Activated CD8-positive, alpha-beta memory T cell treated with anti-CD3 and anti-CD28 coated beads for 24 hours (primary cell): ENCODE measurements at regions not wholly inside any gene's neighbourhood (a gene's known extent, or its start where the extent isn't known, plus 50 kb on each side); places are given as distances from the start of the nearest gene placed in this dataset.

ENCODE experiments used
- DNase-seq: peaks from one replicate; pipeline ENCODE4 v3.0.0-alpha.2; 2020

- no peak for DNase-seq
These were observed 204.1 kb downstream of the BCL11B start for GRCh38 chr14:99067927-99068326.

- no peak for DNase-seq
These were observed 202.1 kb downstream of the BCL11B start for GRCh38 chr14:99069946-99070345.

DNA sequence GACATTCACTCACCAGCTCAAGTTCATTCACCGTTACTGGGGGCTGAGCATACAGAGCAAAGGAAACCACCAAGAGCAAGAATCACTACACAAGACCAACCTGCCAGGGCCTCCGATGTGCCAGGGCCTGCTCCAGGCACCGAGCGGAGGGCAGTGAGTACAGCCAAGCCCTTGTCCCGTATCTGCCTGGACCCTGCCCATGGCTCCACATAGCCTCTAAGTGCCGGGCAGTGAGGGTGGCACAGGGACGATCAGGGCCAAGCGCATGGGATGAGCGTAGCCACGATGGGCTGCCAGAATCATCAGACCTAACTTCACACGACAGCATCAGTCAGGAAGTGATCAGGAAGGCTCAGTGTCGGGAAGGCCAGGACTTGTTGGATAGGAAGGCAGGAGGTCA lies 199.6 kb downstream of the BCL11B start:
- no peak for DNase-seq

GRCh38 chr14:99072956-99073355 lies 199.0 kb downstream of the BCL11B start:
- DNase-seq = peak; percentile 38

DNA sequence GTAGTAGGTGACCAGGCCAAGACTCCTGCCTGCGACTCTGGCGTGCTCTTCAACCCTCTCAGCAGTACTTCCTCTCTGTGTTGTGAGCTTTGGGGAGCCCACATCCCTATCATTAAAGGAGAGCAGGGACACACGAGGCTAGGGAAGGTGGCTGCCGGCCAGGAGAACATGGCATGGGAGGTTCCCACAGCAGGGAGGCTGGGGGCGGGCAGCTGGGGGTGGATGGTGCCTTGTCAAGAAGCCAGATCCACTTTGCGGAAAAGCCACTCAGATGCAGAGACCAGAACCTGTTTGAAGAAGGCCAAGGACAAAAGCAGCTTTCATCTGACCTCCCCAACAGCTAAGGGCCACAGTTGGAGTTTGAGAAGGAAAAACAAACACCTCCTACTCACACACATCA lies 198.6 kb downstream of the BCL11B start:
- DNase-seq = no peak

GRCh38 chr14:99075061-99075460 lies 196.9 kb downstream of the BCL11B start:
- DNase-seq = peak; percentile 24

DNA sequence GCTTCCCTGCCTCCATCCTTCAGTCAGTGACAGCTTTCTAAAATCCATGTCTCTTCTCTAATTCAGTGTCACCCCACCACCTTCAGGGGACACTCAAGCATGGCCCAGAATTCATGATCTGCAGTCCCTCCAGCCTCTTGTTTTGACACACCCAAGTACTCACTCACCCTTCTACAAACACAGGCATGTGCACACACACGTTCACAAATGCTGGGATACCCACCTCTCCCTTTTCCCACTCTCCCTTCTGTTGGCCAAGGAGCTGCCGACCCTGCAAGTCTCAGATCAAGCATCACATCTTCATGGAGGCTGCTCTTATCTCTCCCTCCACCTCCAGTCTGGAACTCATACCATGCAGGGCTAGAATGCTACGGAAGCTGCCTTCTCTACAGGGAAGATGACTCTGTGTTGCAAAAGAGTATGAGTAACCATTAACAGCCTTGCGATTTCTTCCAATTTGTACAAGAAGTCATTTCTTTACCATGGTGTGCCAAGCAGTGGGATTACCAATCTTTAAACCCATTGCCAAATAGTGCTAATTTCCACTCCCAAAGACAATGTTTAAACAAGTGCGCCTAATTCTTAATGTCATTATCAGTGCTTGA lies 196.1 kb downstream of the BCL11B start:
- peak; percentile 33 for DNase-seq

DNA sequence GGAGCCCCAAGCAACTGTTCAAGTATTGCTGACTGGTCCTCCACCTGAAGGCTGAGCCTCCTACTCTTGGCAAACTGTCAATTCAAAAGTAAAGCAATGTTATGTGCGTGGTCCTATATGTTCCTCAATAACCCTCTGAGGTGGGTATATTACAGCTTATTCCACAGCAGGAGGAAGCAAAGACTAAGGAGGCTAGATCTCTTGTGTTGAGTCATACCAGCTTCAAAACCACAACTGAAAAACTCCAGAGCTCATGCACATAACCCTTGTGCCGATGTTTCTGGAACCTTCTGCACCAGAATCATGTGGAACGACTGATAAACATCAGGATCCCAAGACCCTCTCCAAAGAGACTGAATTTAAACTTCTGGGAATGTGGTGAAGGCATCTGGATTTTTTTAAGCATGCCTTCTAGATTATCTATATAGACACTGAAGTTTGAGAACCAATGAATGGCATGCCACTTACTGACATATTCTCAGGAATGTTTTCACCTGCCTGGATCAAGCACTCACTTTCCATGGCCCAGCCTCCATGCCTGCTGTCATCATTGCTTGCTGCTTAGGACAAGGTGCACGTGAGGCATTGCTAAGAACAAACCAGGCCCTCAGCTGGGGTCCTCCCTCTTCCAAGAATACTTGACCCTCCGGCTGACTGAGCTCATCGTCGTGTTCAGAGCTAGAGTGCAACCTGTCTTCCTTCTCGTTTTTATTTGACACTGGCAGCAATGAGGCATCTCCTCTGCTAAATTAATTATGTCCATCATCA lies 194.7 kb downstream of the BCL11B start:
- DNase-seq = peak; percentile 26

DNA sequence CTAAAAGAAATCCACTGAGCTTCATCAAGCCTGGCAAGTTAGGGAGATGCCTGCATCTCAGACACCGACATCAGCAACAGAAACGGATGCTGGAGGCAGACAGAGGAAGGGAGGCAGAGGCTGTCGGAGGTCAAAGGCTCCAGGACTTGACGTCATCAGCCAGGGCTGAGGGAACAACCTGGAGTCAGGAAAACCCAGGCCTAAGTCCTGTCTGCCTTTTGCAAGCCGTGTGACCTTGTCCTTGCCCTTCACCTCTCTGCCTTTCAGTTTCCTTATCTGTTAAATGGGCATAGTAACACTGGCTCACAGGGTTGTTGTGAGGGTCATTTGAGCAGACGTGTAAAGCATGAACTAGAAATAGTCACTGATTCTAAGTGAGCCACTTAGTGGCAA lies 194.2 kb downstream of the BCL11B start:
- DNase-seq = peak; percentile 42

DNA sequence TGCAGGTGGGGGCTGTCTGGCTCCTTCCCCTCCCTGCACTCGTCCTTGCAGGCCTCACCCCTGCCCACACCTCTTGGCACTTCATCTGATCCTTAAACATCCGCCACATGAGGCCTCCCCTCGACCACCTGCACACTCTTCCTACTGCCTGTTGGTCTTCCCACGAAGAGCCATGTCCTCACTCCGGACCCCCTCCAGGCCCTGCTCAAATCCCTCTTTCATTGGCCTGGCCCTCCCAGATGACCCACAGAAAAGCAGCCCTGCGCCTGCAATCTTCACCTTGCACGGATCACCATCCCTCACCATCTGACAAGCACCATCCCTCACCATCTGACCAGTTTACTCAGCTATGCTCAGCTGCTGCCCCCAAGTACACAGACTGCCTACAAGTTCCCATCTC lies 193.6 kb downstream of the BCL11B start:
- DNase-seq = peak; percentile 9

DNA sequence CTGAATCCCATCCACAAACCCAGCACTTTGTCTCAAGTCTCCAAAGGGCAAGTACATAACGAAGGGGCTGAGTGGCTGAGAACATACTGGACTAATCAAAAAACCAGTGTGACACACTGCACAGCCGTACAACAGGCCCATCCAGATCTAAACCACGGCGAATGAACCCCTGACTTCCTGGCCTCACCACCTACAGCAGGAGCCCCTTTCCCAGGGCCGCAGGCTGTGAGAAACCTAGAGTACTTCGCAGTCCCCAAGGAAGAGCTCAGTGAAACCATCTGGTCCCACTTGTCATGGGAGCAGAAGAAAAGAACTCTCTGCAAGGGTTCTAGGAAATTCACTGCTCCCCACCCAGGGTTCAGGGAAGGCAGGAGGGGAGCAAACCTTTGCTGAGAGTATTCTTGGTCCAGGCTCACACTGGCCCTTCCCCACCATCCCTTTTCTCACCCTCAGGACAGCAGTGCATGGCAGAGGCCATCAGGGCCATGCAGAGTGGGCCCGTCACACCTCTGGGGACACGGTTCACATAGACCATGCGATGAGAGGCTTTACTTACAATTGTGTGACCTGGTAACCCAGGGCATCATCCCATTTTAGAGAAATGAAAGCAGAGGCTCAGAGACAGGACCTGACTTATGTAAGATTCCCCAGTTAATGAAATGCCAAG lies 192.8 kb downstream of the BCL11B start:
- peak; percentile 21 for DNase-seq

DNA sequence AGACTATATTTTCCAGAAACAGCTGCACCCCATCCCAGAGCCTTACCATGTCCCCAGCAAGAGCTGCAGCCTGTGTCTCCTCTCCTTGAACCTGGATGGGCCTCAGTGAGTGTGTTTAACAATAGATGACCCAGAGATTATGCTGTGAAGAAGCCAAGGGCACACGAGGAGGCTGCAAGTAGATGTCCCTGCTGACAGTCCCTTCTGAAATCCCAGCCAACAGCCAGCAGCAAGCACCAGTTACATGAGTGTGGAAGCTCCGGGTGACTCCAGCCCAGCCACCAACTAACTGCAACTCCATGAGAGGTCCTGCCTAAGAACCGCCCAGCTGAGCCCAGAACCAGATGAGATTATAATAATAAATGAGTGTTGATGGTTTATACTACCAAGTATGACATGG lies 191.7 kb downstream of the BCL11B start:
- DNase-seq = peak; percentile 9

DNA sequence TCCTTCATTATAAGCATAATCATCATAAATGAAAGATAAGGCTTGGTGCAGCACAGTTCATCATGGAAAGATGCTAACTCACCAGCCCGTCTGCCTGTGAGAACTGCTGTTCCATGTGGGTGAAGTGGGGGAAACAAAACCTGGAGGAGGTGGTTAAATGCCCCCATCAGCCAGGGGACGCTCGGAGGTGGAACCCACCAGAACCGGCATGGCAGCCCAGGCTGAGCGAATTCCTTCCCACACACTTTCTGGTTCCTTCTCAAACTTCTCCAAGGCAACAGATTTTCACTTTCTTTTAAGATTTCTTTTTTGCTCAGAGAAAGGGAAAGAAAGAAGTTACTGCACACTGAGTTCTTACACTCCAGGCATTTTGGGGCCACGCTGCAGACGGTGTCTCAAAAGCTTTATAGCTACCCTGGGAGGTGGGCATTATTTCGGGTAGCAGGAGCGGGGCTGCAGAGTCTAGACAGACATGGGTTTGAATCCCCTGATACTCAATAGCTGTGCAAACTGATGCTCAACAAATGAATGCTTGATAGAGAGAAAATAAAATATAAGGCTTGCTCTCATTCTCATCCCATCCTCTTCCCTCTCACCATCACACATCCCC lies 190.7 kb downstream of the BCL11B start:
- DNase-seq = peak; percentile 32

- no peak for DNase-seq
These were observed 190.1 kb downstream of the BCL11B start for GRCh38 chr14:99081880-99082279.

- DNase-seq = no peak
These were observed 178.2 kb downstream of the BCL11B start for GRCh38 chr14:99093532-99094517.

DNA sequence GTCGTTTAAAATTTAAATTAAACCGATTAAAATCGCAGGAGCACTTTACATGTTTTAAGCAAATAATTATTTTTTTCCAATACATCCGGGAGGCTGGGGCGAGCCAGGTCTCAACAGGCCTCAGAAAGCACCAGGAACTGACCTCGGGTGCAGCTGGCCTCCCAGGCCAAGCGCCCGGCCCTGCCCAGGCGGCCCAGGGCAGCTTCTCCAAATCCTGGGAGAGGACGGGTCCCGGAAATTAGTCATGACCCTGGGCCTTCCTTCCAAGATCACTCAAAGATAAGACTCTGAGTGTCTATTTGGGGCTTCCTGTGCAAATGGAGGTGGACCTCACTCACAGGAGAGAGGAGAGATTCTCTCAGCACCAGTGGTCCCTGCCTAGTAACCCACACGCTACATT lies 177.1 kb downstream of the BCL11B start:
- DNase-seq = no peak

DNA sequence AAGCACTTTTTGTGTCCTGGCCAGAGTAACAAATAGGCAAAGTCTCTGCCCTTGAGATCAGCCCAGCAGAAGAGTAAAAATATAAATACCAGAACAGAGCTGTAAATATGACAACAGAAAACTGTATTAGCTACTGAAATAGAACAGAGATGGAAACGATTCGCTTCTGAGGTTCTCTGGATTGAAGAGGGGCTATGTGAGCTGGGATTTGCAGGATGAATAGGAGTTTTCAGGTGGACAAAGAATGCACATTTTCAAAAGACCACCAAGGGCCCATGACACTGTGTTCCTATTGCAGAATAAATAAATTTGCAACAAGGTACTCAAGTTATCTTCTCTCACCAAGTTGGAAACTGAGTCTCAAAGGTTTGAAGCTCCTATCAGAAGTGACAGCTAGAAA lies 176.6 kb downstream of the BCL11B start:
- no peak for DNase-seq

DNA sequence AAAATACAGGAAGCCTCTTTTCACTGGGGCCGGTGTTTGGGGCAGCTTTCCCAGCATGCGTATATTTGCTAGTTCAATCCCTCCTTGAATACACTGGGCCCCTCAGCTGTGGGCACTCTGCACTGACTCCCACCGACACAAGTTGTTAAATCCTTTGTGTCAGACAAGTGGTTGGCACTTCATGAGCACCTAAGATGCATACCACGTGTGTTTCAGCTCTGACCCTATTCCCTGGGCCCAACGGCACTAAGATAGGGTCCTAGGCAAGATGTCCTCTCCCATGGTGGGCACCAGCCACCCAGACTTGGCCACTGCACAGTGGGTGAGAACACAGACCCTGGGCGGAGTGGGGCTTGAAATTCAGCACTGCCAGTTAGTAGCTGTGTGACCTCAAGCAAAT lies 173.8 kb downstream of the BCL11B start:
- no peak for DNase-seq

- no peak for DNase-seq
These were observed 172.8 kb downstream of the BCL11B start for GRCh38 chr14:99099051-99099787.

GRCh38 chr14:99100497-99101270 lies 171.3 kb downstream of the BCL11B start:
- no peak for DNase-seq
